K562 (cell line): ENCODE measurements at regions not wholly inside any gene's neighbourhood (a gene's known extent, or its start where the extent isn't known, plus 50 kb on each side); places are given as distances from the start of the nearest gene placed in this dataset.

ENCODE experiments used
- ATAC-seq: fragments of 200-7000 bp; cut with Tn5 transposase; 3 replicates; pipeline ENCODE4 v1.9.1; 2020; ENCODE audit warnings: moderate library complexity
- BruUV-seq: library from RNA; stranded (reverse); fragments of 400-500 nt; replicated peaks from 2 replicates; lab custom pipeline; 2021; lab: Mats Ljungman, UMichigan
- CTCF ChIA-PET: fragments of 300-600 bp; formaldehyde crosslinking; extraction: SDS; loops from one replicate; lab custom pipeline; 2021; ENCODE audit warnings: low intra/inter-chr PET ratio; lab: Yijun Ruan, JAX
- POLR2A ChIA-PET: fragments of 300-600, 350-650 bp; sonication (Branson Sonifier 250); formaldehyde crosslinking; extraction: SDS; loops from one replicate; lab custom pipeline; 2021; ENCODE audit warnings: antibody characterized with exemption, inconsistent platforms; lab: Yijun Ruan, JAX
- DNase-seq, 4 experiments: peaks; one replicate each; pipeline versions ENCODE4 v3.0.0 to v3.0.0-alpha.2; 2011 to 2018; ENCODE audit warnings: low spot score in 3 of 4, mixed read lengths in 3 of 4; ENCODE audit errors: extremely low read depth in 1 of 4
- FAIRE-seq: peaks from 2 replicates; lab custom pipeline; 2011; peaks lifted over from hg19 to GRCh38; lab: Jason Lieb, UNC
- H2AFZ ChIP-seq: 2 replicates; pipeline ENCODE4 v1.6.0; 2011; ENCODE audit warnings: low read depth, low read length, control low read depth, inconsistent platforms
- H3K27ac ChIP-seq: fragments of 200-600 bp; 3 replicates; pipeline ENCODE4 v1.8.0; 2011; ENCODE audit warnings: low read depth, mild to moderate bottlenecking, control low read depth, inconsistent platforms, low read length, moderate library complexity, mixed read lengths; ENCODE audit errors: extremely low read depth
- H3K27me3 ChIP-seq, 2 experiments: fragments of 300-600 bp in 1 of 2; 2 replicates in 1 of 2; 3 replicates in 1 of 2; pipeline versions ENCODE4 v1.6.0 to v1.8.0; 2011; ENCODE audit warnings: inconsistent platforms in 2 of 2, low read length in 2 of 2, mild to moderate bottlenecking in 1 of 2, mixed read lengths in 1 of 2, moderate library complexity in 1 of 2; ENCODE audit not compliant: control insufficient read depth in 2 of 2, insufficient read depth in 2 of 2
- H3K36me3 ChIP-seq: fragments of 300-600 bp; 3 replicates; pipeline ENCODE4 v1.8.0; 2011; ENCODE audit warnings: mild to moderate bottlenecking, low read length, inconsistent platforms; ENCODE audit not compliant: control insufficient read depth, insufficient read depth
- H3K4me1 ChIP-seq, 2 experiments: fragments of 200-600 bp in 1 of 2; replicated peaks in 1 of 2; 2 replicates in 1 of 2; 3 replicates in 1 of 2; pipeline versions ENCODE4 v1.5.1 to v1.8.0; 2011; ENCODE audit warnings: inconsistent platforms in 2 of 2, low read length in 2 of 2, mild to moderate bottlenecking in 1 of 2, mixed read lengths in 1 of 2, moderate library complexity in 1 of 2; ENCODE audit not compliant: control insufficient read depth in 2 of 2, insufficient read depth in 2 of 2
- H3K4me2 ChIP-seq: 2 replicates; pipeline ENCODE4 v1.6.1; 2011; ENCODE audit warnings: low read length, control low read depth, inconsistent platforms, mixed read lengths; ENCODE audit not compliant: insufficient read depth
- H3K4me3 ChIP-seq: fragments of 200-600 bp; sonication (generic), shearing (Covaris generic); 2 replicates; pipeline ENCODE4 v1.5.1; 2016; ENCODE audit warnings: control low read depth, inconsistent platforms
- H3K79me2 ChIP-seq: fragments of 200-600 bp; 3 replicates; pipeline ENCODE4 v1.8.0; 2011; ENCODE audit warnings: low read length, inconsistent platforms; ENCODE audit not compliant: control insufficient read depth, insufficient read depth
- H3K9ac ChIP-seq, 2 experiments: 2 replicates each; pipeline versions ENCODE4 v1.6.0 to v1.6.1; 2011; ENCODE audit warnings: low read depth in 2 of 2, low read length in 2 of 2, control low read depth in 1 of 2, inconsistent platforms in 1 of 2, mild to moderate bottlenecking in 1 of 2, mixed read lengths in 1 of 2; ENCODE audit not compliant: insufficient read depth in 1 of 2
- H3K9me1 ChIP-seq: one replicate; pipeline ENCODE4 v1.6.0; 2011; ENCODE audit warnings: inconsistent platforms, mild to moderate bottlenecking, low read length, moderate library complexity; ENCODE audit not compliant: control insufficient read depth, insufficient read depth
- H3K9me3 ChIP-seq: replicated peaks from 2 replicates; pipeline ENCODE4 v1.5.1; 2011; ENCODE audit warnings: low read depth, low read length, inconsistent platforms; ENCODE audit not compliant: control insufficient read depth, insufficient read depth
- H4K20me1 ChIP-seq: replicated peaks from 2 replicates; pipeline ENCODE4 v1.6.1; 2011; ENCODE audit warnings: low read length, inconsistent platforms, mixed read lengths; ENCODE audit not compliant: control insufficient read depth, insufficient read depth
- ARID4B ChIP-seq: sonication (generic); formaldehyde crosslinking; IDR thresholded peaks from 2 replicates; pipeline ENCODE4 v1.8.0; 2022; ENCODE audit warnings: mild to moderate bottlenecking, missing genetic modification reagents
- KLF6 ChIP-seq: fragments of 250-450 bp; sonication (Bioruptor Pico); IDR thresholded peaks from 2 replicates; pipeline ENCODE4 v1.4.0; 2020; ENCODE audit warnings: mild to moderate bottlenecking, moderate library complexity, borderline replicate concordance
- WGBS: fragments of 100-300 bp; shearing (Covaris generic); methylation state at CpG from one replicate; pipeline ENCODE4 v1.1.6; 2016; ENCODE audit warnings: low coverage, mixed read lengths; ENCODE audit not compliant: insufficient coverage; ENCODE audit errors: missing lambda C conversion rate; 5-methylcytosine and 5-hydroxymethylcytosine counted together
- in situ Hi-C: fragments of 300-500 bp; cut with MboI; formaldehyde crosslinking; loops from 4 replicates; pipeline ENCODE4 v1.15.0; 2018; ENCODE audit warnings: inconsistent platforms, mixed read lengths
- intact Hi-C: fragments of 100-400 bp; cut with micrococcal nuclease; formaldehyde crosslinking; loops from 2 replicates; pipeline ENCODE4 v1.14.2; 2022

DNA sequence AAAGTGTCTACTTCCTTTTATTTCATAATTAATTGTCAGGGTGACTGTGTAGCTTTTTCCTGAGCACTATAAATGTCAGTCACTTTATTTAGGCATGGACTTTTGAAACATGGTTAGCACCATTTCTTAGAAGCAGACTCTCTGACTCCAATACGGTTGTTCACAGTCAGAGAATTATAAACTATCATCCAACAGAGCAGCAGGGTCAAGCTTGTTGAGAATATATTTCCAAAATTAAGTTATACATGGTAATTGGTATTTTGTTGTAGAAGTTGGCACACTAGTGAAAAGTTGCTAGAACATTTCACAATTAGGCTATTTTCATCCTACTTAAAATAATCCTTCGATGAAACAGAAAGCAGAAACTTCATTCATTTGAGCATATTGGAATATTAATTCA is 1155.5 kb upstream of the IGFBP7 start:
- Histone ChIP-seq H3K9me3 (no peaks in the 10 kb centered on the region; the same call in 1 of the 2 replicates), H2AFZ (no peak overlapping the region), H3K4me1 (no peaks in the 10 kb centered on the region), H3K27ac (no peak overlapping the region), H3K36me3 (no peaks in the 10 kb centered on the region), H3K4me3 (no peak overlapping the region), H3K9ac (no peak overlapping the region), H3K4me2 (no peak overlapping the region), H3K79me2 (no peaks in the 10 kb centered on the region), H3K9me1 (no peaks in the 10 kb centered on the region), H3K27me3 (no peaks in the 10 kb centered on the region), H4K20me1 (no peaks in the 10 kb centered on the region)
- intact Hi-C loops, result no loop called here
- WGBS, result 3% methylated on average over 2 of the region's 2 CpGs
- POLR2A ChIA-PET, result no interaction called here
- in situ Hi-C loops, result no loop called here
- TF ChIP-seq ARID4B (CRISPR knock-in tag) (no peak), KLF6 (no peak)
- ATAC-seq (no peak), FAIRE-seq (no peak), DNase-seq (no peak)
- no TSS peak for BruUV-seq
- CTCF ChIA-PET, result no interaction called here
